ENCODE measurements at regions not wholly inside any gene's neighbourhood (a gene's known extent, or its start where the extent isn't known, plus 50 kb on each side); places are given as distances from the start of the nearest gene placed in this dataset.
"Not testable (repeated sequence)": the region's sequence is repeated elsewhere in the genome, so short reads cannot be mapped to it uniquely, and the experiment has no call there.

GRCh38 chr6:137787016-137787415, 80.0 kb upstream of the TNFAIP3 start:
- DNase-seq = no peak

- no peak for DNase-seq
These were observed 78.8 kb upstream of the TNFAIP3 start for GRCh38 chr6:137788248-137788647.

- no peak for DNase-seq
These were observed 75.5 kb upstream of the TNFAIP3 start for GRCh38 chr6:137791281-137792159.

- DNase-seq = peak in 1 of 2 experiments; percentile 39
These were observed 74.7 kb upstream of the TNFAIP3 start for GRCh38 chr6:137792160-137793033.

GRCh38 chr6:137793805-137794515, 73.1 kb upstream of the TNFAIP3 start:
- DNase-seq = no peak

- no peak for DNase-seq
These were observed 72.4 kb upstream of the TNFAIP3 start for GRCh38 chr6:137794516-137795201.

- DNase-seq = no peak
These were observed 71.6 kb upstream of the TNFAIP3 start for GRCh38 chr6:137795501-137795900.

GRCh38 chr6:137798261-137798660, 68.8 kb upstream of the TNFAIP3 start:
- no peak for DNase-seq

- no peak for DNase-seq
These were observed 68.2 kb upstream of the TNFAIP3 start for GRCh38 chr6:137798846-137799245.

- DNase-seq = peak in 1 of 2 experiments; percentile 64
These were observed 67.0 kb upstream of the TNFAIP3 start for GRCh38 chr6:137799950-137800568.

- no peak for DNase-seq
These were observed 66.3 kb upstream of the TNFAIP3 start for GRCh38 chr6:137800762-137801161.

GRCh38 chr6:137801352-137802114, 65.5 kb upstream of the TNFAIP3 start:
- DNase-seq = no peak

- DNase-seq = no peak
These were observed 64.5 kb upstream of the TNFAIP3 start for GRCh38 chr6:137802408-137803182.

GRCh38 chr6:137804637-137805036, 62.4 kb upstream of the TNFAIP3 start:
- DNase-seq = no peak

GRCh38 chr6:137805622-137806021, 61.4 kb upstream of the TNFAIP3 start:
- no peak for DNase-seq

- DNase-seq = no peak
These were observed 60.0 kb upstream of the TNFAIP3 start for GRCh38 chr6:137806914-137807682.

- DNase-seq = no peak
These were observed 58.9 kb upstream of the TNFAIP3 start for GRCh38 chr6:137808191-137808590.

GRCh38 chr6:137808836-137809315, 58.2 kb upstream of the TNFAIP3 start:
- DNase-seq = no peak

- DNase-seq = not testable (repeated sequence)
These were observed 57.0 kb upstream of the TNFAIP3 start for GRCh38 chr6:137809895-137810553.
